ENCODE measurements at regions not wholly inside any gene's neighbourhood (a gene's known extent, or its start where the extent isn't known, plus 50 kb on each side); places are given as distances from the start of the nearest gene placed in this dataset.

GRCh38 chr21:16752475-16752857 lies 760.4 kb upstream of the CXADR start:
- Histone ChIP-seq H3K27me3 (no peaks in the 10 kb centered on the region), H3K9me3 (peaks cover 0 to 4% (median 0%) of the 10 kb centered on the region in 12 donors), H3K27ac (no peak overlapping the region), H3K36me3 (no peaks in the 10 kb centered on the region), H3K4me3 (no peak overlapping the region), H3K4me1 (no peaks in the 10 kb centered on the region)
- 78 to 88% (median 83%) methylated on average over 1 of the region's 1 CpG for WGBS, 4 donors
- intact Hi-C loops (cut with DNase I) = no loop called here
- DNase-seq = no peak
- no peak for ATAC-seq
- TF ChIP-seq, protein P1, sequence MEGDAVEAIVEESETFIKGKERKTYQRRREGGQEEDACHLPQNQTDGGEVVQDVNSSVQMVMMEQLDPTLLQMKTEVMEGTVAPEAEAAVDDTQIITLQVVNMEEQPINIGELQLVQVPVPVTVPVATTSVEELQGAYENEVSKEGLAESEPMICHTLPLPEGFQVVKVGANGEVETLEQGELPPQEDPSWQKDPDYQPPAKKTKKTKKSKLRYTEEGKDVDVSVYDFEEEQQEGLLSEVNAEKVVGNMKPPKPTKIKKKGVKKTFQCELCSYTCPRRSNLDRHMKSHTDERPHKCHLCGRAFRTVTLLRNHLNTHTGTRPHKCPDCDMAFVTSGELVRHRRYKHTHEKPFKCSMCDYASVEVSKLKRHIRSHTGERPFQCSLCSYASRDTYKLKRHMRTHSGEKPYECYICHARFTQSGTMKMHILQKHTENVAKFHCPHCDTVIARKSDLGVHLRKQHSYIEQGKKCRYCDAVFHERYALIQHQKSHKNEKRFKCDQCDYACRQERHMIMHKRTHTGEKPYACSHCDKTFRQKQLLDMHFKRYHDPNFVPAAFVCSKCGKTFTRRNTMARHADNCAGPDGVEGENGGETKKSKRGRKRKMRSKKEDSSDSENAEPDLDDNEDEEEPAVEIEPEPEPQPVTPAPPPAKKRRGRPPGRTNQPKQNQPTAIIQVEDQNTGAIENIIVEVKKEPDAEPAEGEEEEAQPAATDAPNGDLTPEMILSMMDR (IDR thresholded peaks at IDR 0.05) = no peak
- TF ChIP-seq POLR2A (IDR thresholded peaks at IDR 0.05) = no peak

DNA sequence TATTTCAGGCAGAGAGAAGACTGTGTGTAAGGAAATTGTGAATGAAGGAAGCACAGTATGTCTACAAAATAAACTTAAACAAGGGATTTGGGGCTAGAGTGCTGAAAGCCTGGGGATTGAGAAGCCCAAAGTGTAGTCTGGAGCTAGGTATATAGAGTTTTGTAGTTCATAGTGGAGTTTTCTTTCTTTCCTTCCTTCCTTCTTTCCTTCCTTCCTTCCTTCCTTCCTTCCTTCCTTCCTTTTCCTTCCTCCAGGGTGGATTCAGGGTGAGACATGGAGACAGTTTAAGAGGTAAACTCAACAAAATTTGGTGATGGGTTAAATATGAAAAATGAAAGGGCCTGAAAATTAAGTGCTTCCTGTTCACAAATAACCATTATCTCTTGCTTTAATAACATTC lies 757.8 kb upstream of the CXADR start:
- Histone ChIP-seq H3K4me3 (no peak overlapping the region), H3K27ac (no peak overlapping the region), H3K4me1 (no peaks in the 10 kb centered on the region), H3K36me3 (no peaks in the 10 kb centered on the region), H3K27me3 (no peaks in the 10 kb centered on the region), H3K9me3 (peaks cover 0 to 4% (median 0%) of the 10 kb centered on the region in 12 donors)
- DNase-seq (no peak), ATAC-seq (no peak)
- TF ChIP-seq, protein P1 (IDR thresholded peaks at IDR 0.05) = no peak
- no peak for TF ChIP-seq POLR2A (IDR thresholded peaks at IDR 0.05)
- intact Hi-C loops (cut with DNase I) = no loop called here

DNA sequence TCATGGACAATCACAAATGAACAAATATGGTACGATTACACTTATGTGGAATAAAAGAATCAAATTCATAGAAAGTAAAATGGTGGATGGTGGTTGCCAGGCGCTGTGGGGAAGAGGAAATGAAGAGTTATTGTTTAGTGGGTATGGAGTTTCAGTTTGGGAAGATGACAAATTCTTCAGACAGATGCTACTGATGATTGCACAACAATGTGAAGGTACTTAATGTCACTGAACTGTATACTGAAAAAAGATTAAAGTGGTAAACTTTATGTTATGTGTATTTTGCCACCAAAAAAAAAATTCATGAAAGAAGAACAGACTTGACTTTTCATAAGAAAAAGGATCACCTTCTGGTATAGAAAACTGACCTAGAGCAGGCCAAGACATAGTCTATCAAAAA lies 745.6 kb upstream of the CXADR start:
- Histone ChIP-seq H3K4me3 (no peak overlapping the region), H3K36me3 (no peaks in the 10 kb centered on the region), H3K27me3 (no peaks in the 10 kb centered on the region), H3K27ac (no peak overlapping the region), H3K9me3 (peaks cover 0 to 6% (median 0%) of the 10 kb centered on the region in 12 donors), H3K4me1 (no peaks in the 10 kb centered on the region)
- TF ChIP-seq, protein P1 (IDR thresholded peaks at IDR 0.05) = no peak
- TF ChIP-seq POLR2A (IDR thresholded peaks at IDR 0.05) = no peak
- intact Hi-C loops (cut with DNase I) = no loop called here
- WGBS, 4 donors = 83 to 91% (median 89%) methylated on average over 2 of the region's 2 CpGs
- DNase-seq (no peak), ATAC-seq (no peak)

DNA sequence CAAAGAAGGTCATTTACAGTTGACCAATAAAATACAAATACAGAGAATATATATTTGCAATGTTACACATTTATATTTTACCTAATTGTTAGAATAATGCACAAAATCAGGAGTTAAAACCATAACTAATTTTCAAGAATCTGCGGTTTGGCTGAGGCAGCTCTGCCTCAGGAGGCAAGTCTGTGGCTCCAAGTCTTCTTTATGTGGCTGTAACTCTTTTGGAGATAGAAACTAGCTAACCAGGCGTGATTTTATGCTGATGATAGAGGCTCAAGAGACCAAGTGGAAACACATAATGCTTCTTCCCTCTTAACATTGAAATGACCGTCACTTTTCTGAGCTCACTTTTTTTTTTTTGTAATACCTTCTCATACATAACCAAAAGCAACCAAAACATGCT lies 744.7 kb upstream of the CXADR start:
- H3K9me3 ChIP-seq = peaks cover 0 to 6% (median 0%) of the 10 kb centered on the region in 12 donors
- no peak overlapping the region for H3K4me3 ChIP-seq
- H3K36me3 ChIP-seq = no peaks in the 10 kb centered on the region
- H3K27ac ChIP-seq = no peak overlapping the region
- DNase-seq (no peak), ATAC-seq (no peak)
- intact Hi-C loops (cut with DNase I) = no loop called here
- TF ChIP-seq, protein P1 (IDR thresholded peaks at IDR 0.05) = no peak
- no peak for TF ChIP-seq POLR2A (IDR thresholded peaks at IDR 0.05)
- H3K4me1 ChIP-seq = no peaks in the 10 kb centered on the region
- no peaks in the 10 kb centered on the region for H3K27me3 ChIP-seq
- 72 to 80% (median 75%) methylated on average over 3 of the region's 3 CpGs for WGBS, 4 donors

Measured in heart left ventricle (tissue), 16 donors.